HFFc6 (cell line): ENCODE measurements at regions not wholly inside any gene's neighbourhood (a gene's known extent, or its start where the extent isn't known, plus 50 kb on each side); places are given as distances from the start of the nearest gene placed in this dataset.

ENCODE experiments used
- DNase-seq: peaks from one replicate; pipeline ENCODE4 v3.0.0-alpha.2; 2018
- H3K27ac Mint-ChIP-seq: 2 replicates; pipeline ENCODE4 v1.8.0; 2020; ENCODE audit warnings: mild to moderate bottlenecking, mixed read lengths
- H3K27me3 Mint-ChIP-seq: 2 replicates; pipeline ENCODE4 v1.8.0; 2021; ENCODE audit warnings: mild to moderate bottlenecking, moderate library complexity, mixed read lengths; ENCODE audit not compliant: insufficient read depth
- H3K36me3 Mint-ChIP-seq: 2 replicates; pipeline ENCODE4 v1.8.0; 2021; ENCODE audit warnings: low read depth, mixed read lengths
- H3K4me1 Mint-ChIP-seq: 2 replicates; pipeline ENCODE4 v1.8.0; 2020; ENCODE audit warnings: low read depth, mixed read lengths
- H3K4me3 Mint-ChIP-seq: 2 replicates; pipeline ENCODE4 v1.8.0; 2020; ENCODE audit warnings: mild to moderate bottlenecking, moderate library complexity, mixed read lengths
- H3K9me3 Mint-ChIP-seq: 2 replicates; pipeline ENCODE4 v1.8.0; 2020; ENCODE audit warnings: mild to moderate bottlenecking, mixed read lengths
- CTCF ChIP-seq: fragments of 200-600 bp; sonication (generic); IDR thresholded peaks from 2 replicates; pipeline ENCODE4 v1.5.0; 2021; ENCODE audit warnings: antibody characterized with exemption, mild to moderate bottlenecking

GRCh38 chr10:113264333-113265131 is 288.3 kb upstream of the HABP2 start:
- H3K27me3 Mint-ChIP-seq: peaks cover 50% of the 10 kb centered on the region
- TF ChIP-seq CTCF: no peak
- DNase-seq: no peak
- no peak overlapping the region for H3K4me3 Mint-ChIP-seq
- H3K4me1 Mint-ChIP-seq: peaks cover 18% of the 10 kb centered on the region
- H3K27ac Mint-ChIP-seq: no peak overlapping the region
- no peaks in the 10 kb centered on the region for H3K36me3 Mint-ChIP-seq
- H3K9me3 Mint-ChIP-seq: no peaks in the 10 kb centered on the region

- no peaks in the 10 kb centered on the region for H3K36me3 Mint-ChIP-seq
Observed at GRCh38 chr10:113266147-113266546, 286.7 kb upstream of the HABP2 start.

GRCh38 chr10:113267619-113268562 is 285.0 kb upstream of the HABP2 start:
- H3K36me3 Mint-ChIP-seq: no peaks in the 10 kb centered on the region
- peaks cover 22% of the 10 kb centered on the region for H3K4me1 Mint-ChIP-seq
- DNase-seq: peak; percentile 19
- H3K9me3 Mint-ChIP-seq: no peaks in the 10 kb centered on the region
- H3K4me3 Mint-ChIP-seq: peak overlapping the region; percentile 44; the same call in 1 of the 2 replicates
- H3K27me3 Mint-ChIP-seq: peaks cover 28% of the 10 kb centered on the region
- H3K27ac Mint-ChIP-seq: peak overlapping the region; percentile 25; the same call in 1 of the 2 replicates
- no peak for TF ChIP-seq CTCF

More at GRCh38 chr10:113266147-113266546, 286.7 kb upstream of the HABP2 start:
- peaks cover 18% of the 10 kb centered on the region for H3K4me1 Mint-ChIP-seq
- H3K4me3 Mint-ChIP-seq: no peak overlapping the region
- H3K9me3 Mint-ChIP-seq: no peaks in the 10 kb centered on the region
- TF ChIP-seq CTCF: no peak
- no peak overlapping the region for H3K27ac Mint-ChIP-seq
- no peak for DNase-seq
- peaks cover 37% of the 10 kb centered on the region for H3K27me3 Mint-ChIP-seq

- Mint-ChIP-seq H3K4me1 (peaks cover 36% of the 10 kb centered on the region), H3K9me3 (no peaks in the 10 kb centered on the region)
Observed at GRCh38 chr10:113269333-113269732, 283.5 kb upstream of the HABP2 start.

More at GRCh38 chr10:113269333-113269732, 283.5 kb upstream of the HABP2 start:
- no peak for DNase-seq
- Mint-ChIP-seq H3K27ac (no peak overlapping the region), H3K4me3 (no peak overlapping the region), H3K27me3 (peaks cover 27% of the 10 kb centered on the region), H3K36me3 (no peaks in the 10 kb centered on the region; the same call in 1 of the 2 replicates)
- no peak for TF ChIP-seq CTCF
